ENCODE measurements at regions not wholly inside any gene's neighbourhood (a gene's known extent, or its start where the extent isn't known, plus 50 kb on each side); places are given as distances from the start of the nearest gene placed in this dataset.

- TF ChIP-seq CTCF (IDR thresholded peaks at IDR 0.05; ENCODE audit: extremely low read depth in 1 of 2, insufficient read depth in 1 of 2, low read depth in 1 of 2, low read length in 2 of 2) (no peak), EZH2 (IDR thresholded peaks at IDR 0.05; ENCODE audit: borderline replicate concordance, low read depth, low read length, severe bottlenecking) (no peak), MAX (IDR thresholded peaks at IDR 0.05; ENCODE audit: insufficient read depth, insufficient read length) (no peak)
These were observed 1048.0 kb upstream of the CNTN5 start for GRCh38 chr11:97972731-97973130.

Data from endothelial cell of umbilical vein (primary cell).